ENCODE measurements at regions not wholly inside any gene's neighbourhood (a gene's known extent, or its start where the extent isn't known, plus 50 kb on each side); places are given as distances from the start of the nearest gene placed in this dataset.

GRCh38 chr20:48215536-48215935, 430.3 kb upstream of the SULF2 start:
- TF ChIP-seq POLR2A (IDR thresholded peaks at IDR 0.05; ENCODE audit: low read depth, low read length) (no peak), POLR2AphosphoS5 (IDR thresholded peaks at IDR 0.05; ENCODE audit: low read depth, low read length) (no peak), TAF1 (IDR thresholded peaks at IDR 0.05; ENCODE audit: borderline replicate concordance, low read depth, low read length) (no peak)
